Brain microvascular endothelial cell (primary cell): ENCODE measurements at regions not wholly inside any gene's neighbourhood (a gene's known extent, or its start where the extent isn't known, plus 50 kb on each side); places are given as distances from the start of the nearest gene placed in this dataset.

Experiments used
- DNase-seq: peaks from one replicate; pipeline ENCODE4 v3.0.0-alpha.2; 2020
- H3K27ac ChIP-seq: fragments of 250-450 bp; sonication (Bioruptor Pico); 2 replicates; pipeline ENCODE4 v1.5.1; 2020; ENCODE audit warnings: mild to moderate bottlenecking, moderate library complexity
- H3K27me3 ChIP-seq: fragments of 250-450 bp; sonication (Bioruptor Pico); replicated peaks from 2 replicates; pipeline ENCODE4 v1.5.1; 2020; ENCODE audit warnings: mild to moderate bottlenecking
- H3K36me3 ChIP-seq: fragments of 250-450 bp; sonication (Bioruptor Pico); replicated peaks from 2 replicates; pipeline ENCODE4 v1.5.1; 2020; ENCODE audit warnings: mild to moderate bottlenecking
- H3K4me3 ChIP-seq: 2 replicates; pipeline ENCODE4 v1.5.1; 2011; ENCODE audit warnings: low read depth, mild to moderate bottlenecking, control low read depth, low read length, moderate library complexity
- in situ Hi-C: cut with HindIII; loops from 2 replicates; pipeline ENCODE4 v1.10.0; 2017; ENCODE audit warnings: low sequenced_read_pairs, low pct_ligation_motif_present
- TF ChIP-seq, protein P1 (sequence below): IDR thresholded peaks from 2 replicates; pipeline ENCODE4 v1.5.1; 2011; ENCODE audit warnings: low read depth, mild to moderate bottlenecking, moderate library complexity, low read length, control low read depth, inconsistent platforms; ENCODE audit errors: missing control alignments

DNA sequence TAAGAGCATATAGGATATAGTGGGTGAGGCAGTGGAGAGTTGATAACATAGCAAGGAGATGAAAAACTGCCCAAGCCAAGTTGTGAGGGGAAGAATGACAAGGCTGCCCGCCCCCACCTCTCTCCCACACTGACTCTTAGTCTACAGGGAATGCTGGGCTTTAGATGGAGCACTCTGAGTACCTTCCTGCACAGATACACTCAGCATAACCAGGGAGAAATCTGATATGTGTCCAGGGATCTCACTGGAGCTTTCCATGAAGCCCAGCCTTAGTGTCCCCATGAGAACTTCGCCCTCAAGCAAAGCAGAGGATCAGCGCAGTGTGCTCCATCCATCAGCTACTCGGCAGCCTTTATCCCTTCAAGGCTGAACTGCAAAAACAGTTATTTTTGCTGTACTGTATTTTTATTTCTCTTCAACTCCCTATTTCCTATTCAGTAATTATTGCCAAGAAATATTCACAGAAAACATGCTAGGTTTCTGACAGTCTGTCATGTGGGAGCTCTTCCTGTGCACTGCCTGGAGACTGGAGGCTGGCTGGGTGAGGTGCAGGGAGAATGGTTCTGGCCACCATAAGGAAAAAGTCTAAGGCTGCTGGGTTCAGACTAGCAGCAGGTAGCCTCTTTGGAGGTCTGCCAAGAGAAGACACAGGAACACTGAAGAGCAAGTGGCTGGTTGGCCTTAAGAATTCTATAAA, 475.2 kb upstream of the PPP2R3A start:
- in situ Hi-C loops, result no loop called here
- DNase-seq, result no peak
- TF ChIP-seq, protein P1, sequence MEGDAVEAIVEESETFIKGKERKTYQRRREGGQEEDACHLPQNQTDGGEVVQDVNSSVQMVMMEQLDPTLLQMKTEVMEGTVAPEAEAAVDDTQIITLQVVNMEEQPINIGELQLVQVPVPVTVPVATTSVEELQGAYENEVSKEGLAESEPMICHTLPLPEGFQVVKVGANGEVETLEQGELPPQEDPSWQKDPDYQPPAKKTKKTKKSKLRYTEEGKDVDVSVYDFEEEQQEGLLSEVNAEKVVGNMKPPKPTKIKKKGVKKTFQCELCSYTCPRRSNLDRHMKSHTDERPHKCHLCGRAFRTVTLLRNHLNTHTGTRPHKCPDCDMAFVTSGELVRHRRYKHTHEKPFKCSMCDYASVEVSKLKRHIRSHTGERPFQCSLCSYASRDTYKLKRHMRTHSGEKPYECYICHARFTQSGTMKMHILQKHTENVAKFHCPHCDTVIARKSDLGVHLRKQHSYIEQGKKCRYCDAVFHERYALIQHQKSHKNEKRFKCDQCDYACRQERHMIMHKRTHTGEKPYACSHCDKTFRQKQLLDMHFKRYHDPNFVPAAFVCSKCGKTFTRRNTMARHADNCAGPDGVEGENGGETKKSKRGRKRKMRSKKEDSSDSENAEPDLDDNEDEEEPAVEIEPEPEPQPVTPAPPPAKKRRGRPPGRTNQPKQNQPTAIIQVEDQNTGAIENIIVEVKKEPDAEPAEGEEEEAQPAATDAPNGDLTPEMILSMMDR, result no peak

GRCh38 chr3:135491491-135492205, 473.9 kb upstream of the PPP2R3A start:
- no peak overlapping the region for H3K27ac ChIP-seq
- peak; percentile 28 for DNase-seq
- TF ChIP-seq, protein P1, result no peak
- in situ Hi-C loops, result no loop called here
- H3K36me3 ChIP-seq, result no peaks in the 10 kb centered on the region
- no peak overlapping the region for H3K4me3 ChIP-seq
- no peaks in the 10 kb centered on the region for H3K27me3 ChIP-seq

More for the DNA sequence above, 475.2 kb upstream of the PPP2R3A start:
- no peaks in the 10 kb centered on the region for H3K36me3 ChIP-seq
- no peak overlapping the region for H3K27ac ChIP-seq
- H3K4me3 ChIP-seq, result no peak overlapping the region
- no peaks in the 10 kb centered on the region for H3K27me3 ChIP-seq

GRCh38 chr3:135495891-135496290, 469.6 kb upstream of the PPP2R3A start:
- no peak overlapping the region for H3K4me3 ChIP-seq
- TF ChIP-seq, protein P1, result no peak
- H3K36me3 ChIP-seq, result no peaks in the 10 kb centered on the region
- H3K27me3 ChIP-seq, result no peaks in the 10 kb centered on the region
- DNase-seq, result no peak
- in situ Hi-C loops, result no loop called here
- H3K27ac ChIP-seq, result no peak overlapping the region

DNA sequence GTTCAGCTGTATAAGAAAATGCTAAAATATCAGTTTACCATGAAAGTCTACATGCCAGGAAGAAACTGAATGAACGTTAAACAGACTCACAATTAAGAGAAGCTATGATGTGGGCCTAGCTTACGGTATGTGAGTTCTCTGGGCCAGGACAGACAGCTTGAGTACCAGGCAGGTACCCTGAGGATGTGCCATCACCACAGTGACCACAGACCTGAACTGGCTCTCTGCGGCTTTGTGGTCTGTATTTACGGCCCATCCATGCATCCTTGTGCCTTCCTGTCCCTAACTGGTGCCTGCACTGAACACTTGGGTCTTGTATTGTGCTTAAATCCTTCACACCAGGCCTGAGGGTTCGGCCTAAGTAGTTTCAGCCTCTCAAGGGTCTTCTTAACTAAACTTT, 467.5 kb upstream of the PPP2R3A start:
- Histone ChIP-seq H3K4me3 (no peak overlapping the region), H3K36me3 (no peaks in the 10 kb centered on the region), H3K27ac (no peak overlapping the region), H3K27me3 (no peaks in the 10 kb centered on the region)
- in situ Hi-C loops, result no loop called here
- TF ChIP-seq, protein P1, result no peak
- no peak for DNase-seq

- no peak overlapping the region for H3K27ac ChIP-seq
- no peaks in the 10 kb centered on the region for H3K27me3 ChIP-seq
- H3K36me3 ChIP-seq, result no peaks in the 10 kb centered on the region
- DNase-seq, result no peak
- H3K4me3 ChIP-seq, result no peak overlapping the region
- TF ChIP-seq, protein P1, result no peak
- in situ Hi-C loops, result no loop called here
Observed at GRCh38 chr3:135499426-135499825, 466.1 kb upstream of the PPP2R3A start.
